ENCODE measurements at regions not wholly inside any gene's neighbourhood (a gene's known extent, or its start where the extent isn't known, plus 50 kb on each side); places are given as distances from the start of the nearest gene placed in this dataset.
"Not testable (repeated sequence)": the region's sequence is repeated elsewhere in the genome, so short reads cannot be mapped to it uniquely, and the experiment has no call there.

- TF ChIP-seq CTCF (IDR thresholded peaks at IDR 0.05; ENCODE audit: low read length); EZH2 (IDR thresholded peaks at IDR 0.05; ENCODE audit: borderline replicate concordance, low read length): not testable (repeated sequence)
Observed at GRCh38 chr1:149208836-149209235, 105.5 kb upstream of the NBPF9 start.
